GM23248 (cell line): ENCODE measurements at regions not wholly inside any gene's neighbourhood (a gene's known extent, or its start where the extent isn't known, plus 50 kb on each side); places are given as distances from the start of the nearest gene placed in this dataset.
"Not testable (repeated sequence)": the region's sequence is repeated elsewhere in the genome, so short reads cannot be mapped to it uniquely, and the experiment has no call there.

Experiments
- DNase-seq: peaks from one replicate; pipeline ENCODE4 v3.0.0-alpha.2; 2015
- H2AFZ ChIP-seq: fragments of 200-600 bp; sonication (generic); 2 replicates; pipeline ENCODE4 v1.6.1; 2016; ENCODE audit warnings: antibody characterized with exemption
- H3F3A ChIP-seq: fragments of 200-600 bp; sonication (generic); 2 replicates; pipeline ENCODE4 v1.6.1; 2016; ENCODE audit warnings: mild to moderate bottlenecking, antibody characterized with exemption, mixed run types; ENCODE audit not compliant: insufficient read depth
- H3K27ac ChIP-seq: fragments of 200-600 bp; sonication (generic); 2 replicates; pipeline ENCODE4 v1.5.1; 2016; ENCODE audit warnings: mild to moderate bottlenecking
- H3K27me3 ChIP-seq: fragments of 200-600 bp; sonication (generic); replicated peaks from 2 replicates; pipeline ENCODE4 v1.6.1; 2016; ENCODE audit warnings: mild to moderate bottlenecking; ENCODE audit not compliant: insufficient read depth
- H3K36me3 ChIP-seq: fragments of 200-600 bp; sonication (generic); 2 replicates; pipeline ENCODE4 v1.6.1; 2016; ENCODE audit warnings: low read depth, mild to moderate bottlenecking
- H3K4me1 ChIP-seq: fragments of 200-600 bp; sonication (generic); 2 replicates; pipeline ENCODE4 v1.6.1; 2016; ENCODE audit warnings: mild to moderate bottlenecking; ENCODE audit not compliant: insufficient read depth
- H3K4me2 ChIP-seq: fragments of 200-600 bp; sonication (generic); one replicate; pipeline ENCODE4 v1.6.1; 2016; ENCODE audit warnings: mild to moderate bottlenecking; ENCODE audit not compliant: unreplicated experiment
- H3K4me3 ChIP-seq: fragments of 200-600 bp; sonication (generic); 2 replicates; pipeline ENCODE4 v1.5.1; 2016; ENCODE audit warnings: mild to moderate bottlenecking
- H3K79me2 ChIP-seq: fragments of 200-600 bp; sonication (generic); 2 replicates; pipeline ENCODE4 v1.6.1; 2016; ENCODE audit warnings: mild to moderate bottlenecking; ENCODE audit not compliant: insufficient read depth
- H3K9ac ChIP-seq: fragments of 200-600 bp; sonication (generic); 2 replicates; pipeline ENCODE4 v1.6.1; 2016; ENCODE audit warnings: mild to moderate bottlenecking
- H3K9me2 ChIP-seq: fragments of 200-600 bp; sonication (generic); 2 replicates; pipeline ENCODE4 v1.6.1; 2016; ENCODE audit warnings: mixed run types, mild to moderate bottlenecking, moderate library complexity; ENCODE audit not compliant: insufficient read depth
- H3K9me3 ChIP-seq: fragments of 200-600 bp; sonication (generic); one replicate; pipeline ENCODE4 v1.6.1; 2017; ENCODE audit warnings: low read depth
- H4K20me1 ChIP-seq: fragments of 200-600 bp; sonication (generic); 2 replicates; pipeline ENCODE4 v1.6.0; 2016; ENCODE audit not compliant: insufficient read depth
- WGBS, 2 experiments: methylation state at CpG; one replicate each; pipeline ENCODE4 v1.1.6; 2015 to 2017; ENCODE audit warnings: low lambda C conversion rate in 2 of 2, low coverage in 1 of 2; ENCODE audit errors: missing lambda C conversion rate in 2 of 2; 5-methylcytosine and 5-hydroxymethylcytosine counted together
- in situ Hi-C: fragments of 300-500 bp; cut with MboI; formaldehyde crosslinking; loops from 2 replicates; pipeline ENCODE4 v1.15.0; 2020

DNA sequence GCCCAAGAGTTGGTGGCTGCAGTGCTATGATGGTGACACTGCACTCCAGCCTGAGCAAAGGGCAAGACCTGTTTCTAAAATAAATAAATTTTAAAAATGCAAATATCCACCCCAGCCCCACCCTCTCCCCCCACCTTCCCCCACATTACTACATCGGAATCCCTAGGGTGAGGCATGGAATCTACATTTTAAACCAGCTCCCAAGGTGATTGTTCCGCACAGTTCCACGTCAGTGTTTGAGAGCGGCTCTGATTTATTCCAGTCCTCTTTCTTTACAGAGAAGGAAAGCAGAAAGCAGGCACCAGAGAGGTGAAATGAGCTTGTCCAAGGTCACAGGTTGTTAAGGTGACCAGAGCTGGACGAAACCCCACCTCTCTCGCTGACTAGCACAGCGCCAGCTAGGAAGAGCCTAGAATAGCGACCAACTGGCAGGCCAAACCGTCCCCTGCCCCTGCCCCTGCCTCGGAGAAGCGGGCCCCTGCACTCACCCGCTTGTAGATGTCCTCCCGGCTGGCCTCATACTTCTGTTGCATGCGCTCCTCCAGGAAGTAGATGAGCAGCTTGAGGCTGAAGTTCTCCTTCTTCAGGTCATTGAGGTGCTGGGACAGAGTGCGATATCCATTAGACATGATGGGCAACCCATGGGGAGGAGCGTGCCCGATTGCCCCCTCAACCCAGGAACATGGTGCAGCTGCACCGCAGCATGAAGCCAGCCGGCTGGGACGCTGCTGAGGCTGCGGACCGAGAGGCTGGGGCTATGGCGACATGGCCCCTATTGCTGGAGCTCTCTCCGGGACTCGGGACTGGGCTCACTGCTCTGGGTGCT lies 103.7 kb upstream of the NBPF26 start:
- H3F3A ChIP-seq, H3K4me3 ChIP-seq, DNase-seq, H3K79me2 ChIP-seq, H3K27ac ChIP-seq, H3K9me3 ChIP-seq, H3K9me2 ChIP-seq, H3K4me2 ChIP-seq, H3K27me3 ChIP-seq, in situ Hi-C loops, H3K9ac ChIP-seq, H3K4me1 ChIP-seq, H2AFZ ChIP-seq, H4K20me1 ChIP-seq, H3K36me3 ChIP-seq: not testable (repeated sequence)
- WGBS, 2 experiments, result no CpG with 5 or more reads among the region's 25 CpGs

DNA sequence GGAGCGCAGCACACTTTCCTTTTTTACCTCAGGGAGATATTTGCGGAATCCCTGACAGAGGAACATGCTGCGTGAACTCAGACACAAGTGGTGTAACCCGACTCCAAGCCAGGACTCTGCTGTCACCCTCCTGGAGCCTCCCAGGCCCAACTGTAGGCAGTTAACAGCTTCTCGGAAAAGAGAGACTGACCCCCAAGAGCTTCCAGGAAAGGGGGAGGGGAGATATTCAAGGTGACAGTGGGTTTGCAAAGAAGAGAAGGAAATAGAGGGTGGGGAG lies 103.1 kb upstream of the NBPF26 start:
- DNase-seq, H3K4me1 ChIP-seq, H2AFZ ChIP-seq, H3K9me3 ChIP-seq, H3K9me2 ChIP-seq, H3K9ac ChIP-seq, H3F3A ChIP-seq, H3K4me2 ChIP-seq, H3K79me2 ChIP-seq, in situ Hi-C loops, H3K36me3 ChIP-seq, H3K27ac ChIP-seq, H4K20me1 ChIP-seq, H3K27me3 ChIP-seq, H3K4me3 ChIP-seq: not testable (repeated sequence)
- no CpG with 5 or more reads among the region's 5 CpGs for WGBS, 2 experiments

DNA sequence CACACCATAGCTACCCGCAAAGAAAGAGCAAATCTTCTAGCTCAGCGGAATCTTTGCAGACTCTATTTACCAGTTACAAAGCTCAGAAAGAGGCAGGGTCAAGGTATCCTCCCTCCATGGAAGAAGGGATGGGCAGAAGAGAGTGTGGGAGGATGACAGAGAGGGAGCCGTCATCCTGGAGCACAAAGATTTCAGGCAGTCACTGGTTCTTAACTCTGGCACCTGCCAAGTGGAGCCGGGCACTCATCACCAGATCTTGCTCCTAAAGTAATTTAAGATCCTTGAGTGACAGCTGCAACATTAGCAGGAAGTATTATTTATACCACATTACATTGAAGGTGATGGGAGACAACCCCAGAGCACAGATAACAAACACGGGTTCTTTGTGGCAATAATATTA lies 102.5 kb upstream of the NBPF26 start:
- H3K9ac ChIP-seq, H3F3A ChIP-seq, DNase-seq, H3K4me3 ChIP-seq, H3K79me2 ChIP-seq, H4K20me1 ChIP-seq, in situ Hi-C loops, H3K27ac ChIP-seq, H3K4me2 ChIP-seq, H2AFZ ChIP-seq, H3K27me3 ChIP-seq, H3K4me1 ChIP-seq, H3K9me3 ChIP-seq, H3K9me2 ChIP-seq, H3K36me3 ChIP-seq: not testable (repeated sequence)
- no CpG with 5 or more reads among the region's 5 CpGs for WGBS, 2 experiments

DNA sequence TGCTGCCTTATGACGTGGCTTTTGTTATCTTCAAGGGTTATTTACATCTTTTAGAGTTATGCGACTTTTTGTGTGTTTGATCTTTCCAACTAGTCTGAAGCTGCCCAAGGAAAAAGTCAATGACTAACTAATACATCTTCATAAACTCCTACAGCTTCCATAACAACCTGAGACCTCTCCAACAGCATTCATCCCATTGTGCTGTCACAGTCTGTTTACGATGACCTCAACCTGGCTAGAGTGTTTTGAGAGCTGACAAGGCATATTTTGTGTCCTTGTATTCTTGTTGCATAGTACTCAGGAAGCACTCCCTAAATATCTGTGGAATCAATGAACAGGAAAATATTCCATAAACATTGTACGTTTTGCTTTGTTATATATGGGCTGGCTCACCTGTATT lies 100.2 kb upstream of the NBPF26 start:
- H3K4me1 ChIP-seq, H3K9ac ChIP-seq, H3K4me2 ChIP-seq, H2AFZ ChIP-seq, H3K79me2 ChIP-seq, H3K36me3 ChIP-seq, H3K27me3 ChIP-seq, in situ Hi-C loops, DNase-seq, H3K9me3 ChIP-seq, H3K27ac ChIP-seq, H3K4me3 ChIP-seq, H3K9me2 ChIP-seq, H3F3A ChIP-seq, H4K20me1 ChIP-seq: not testable (repeated sequence)
- no CpG with 5 or more reads among the region's 4 CpGs for WGBS, 2 experiments

DNA sequence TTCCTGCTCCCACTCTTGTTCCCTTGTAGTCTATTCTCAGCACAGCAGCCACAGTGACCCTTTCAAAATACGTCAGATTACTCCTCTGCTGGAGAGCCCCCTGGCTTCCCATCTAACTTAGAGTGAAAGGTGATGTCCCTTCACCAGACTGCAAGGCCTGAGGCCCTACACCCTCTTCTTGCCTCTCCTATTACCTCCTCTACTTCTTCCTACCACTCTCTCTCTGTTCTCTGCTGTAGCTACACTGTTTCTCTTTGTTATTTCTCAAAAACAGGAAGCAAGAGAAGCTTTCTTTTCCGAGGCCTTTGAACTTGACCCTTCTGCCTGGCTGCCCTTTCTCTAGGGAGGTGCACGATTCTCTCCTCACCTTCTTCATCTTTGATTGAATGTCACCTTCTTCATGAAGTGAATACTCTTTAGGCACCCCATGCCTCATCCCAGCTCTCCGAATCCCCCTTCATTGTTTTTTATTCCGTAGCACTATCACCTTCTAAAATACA lies 99.1 kb upstream of the NBPF26 start:
- in situ Hi-C loops, DNase-seq, H3K9me3 ChIP-seq, H3K36me3 ChIP-seq, H3F3A ChIP-seq, H3K4me2 ChIP-seq, H3K9ac ChIP-seq, H3K4me3 ChIP-seq, H3K4me1 ChIP-seq, H3K27ac ChIP-seq, H3K27me3 ChIP-seq, H2AFZ ChIP-seq, H3K79me2 ChIP-seq, H4K20me1 ChIP-seq, H3K9me2 ChIP-seq: not testable (repeated sequence)
- 45 to 50% methylated on average over 2 of the region's 5 CpGs for WGBS, 2 experiments

DNA sequence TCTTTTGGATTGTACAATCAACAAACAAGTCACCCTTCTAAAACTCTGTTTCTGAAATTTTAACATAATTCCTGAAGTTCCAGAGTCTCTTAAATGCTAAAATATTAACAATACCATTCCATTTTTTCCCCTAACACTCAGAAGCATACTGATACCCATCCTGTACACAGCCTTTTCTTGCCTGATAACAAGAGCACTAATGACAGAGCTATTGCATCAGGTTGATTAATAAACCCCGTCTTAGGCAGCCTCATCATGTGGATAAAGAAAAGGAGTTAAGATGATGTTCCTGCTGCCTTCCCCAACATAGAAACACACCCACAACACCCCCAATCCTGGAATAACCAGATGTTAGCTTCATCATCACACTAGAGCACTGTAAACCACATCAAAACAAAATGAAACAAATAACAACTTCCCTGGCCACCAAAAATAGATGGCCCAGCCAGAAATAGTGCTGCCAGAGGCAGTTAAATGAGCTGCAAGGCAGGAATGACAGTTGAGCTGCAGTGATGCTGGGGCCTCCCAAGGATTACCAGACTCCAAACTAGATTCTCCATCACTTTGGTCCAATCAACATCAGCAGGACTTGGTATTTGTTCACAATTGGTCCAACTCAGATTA lies 93.8 kb upstream of the NBPF26 start:
- H3K27ac ChIP-seq, H2AFZ ChIP-seq, H3K4me2 ChIP-seq, H3K9me3 ChIP-seq, in situ Hi-C loops, H3K9ac ChIP-seq, H3K27me3 ChIP-seq, H3F3A ChIP-seq, DNase-seq, H3K4me3 ChIP-seq, H3K4me1 ChIP-seq, H3K9me2 ChIP-seq, H3K79me2 ChIP-seq, H4K20me1 ChIP-seq, H3K36me3 ChIP-seq: not testable (repeated sequence)
- WGBS, 2 experiments, result no CpG with 5 or more reads among the region's 1 CpG

DNA sequence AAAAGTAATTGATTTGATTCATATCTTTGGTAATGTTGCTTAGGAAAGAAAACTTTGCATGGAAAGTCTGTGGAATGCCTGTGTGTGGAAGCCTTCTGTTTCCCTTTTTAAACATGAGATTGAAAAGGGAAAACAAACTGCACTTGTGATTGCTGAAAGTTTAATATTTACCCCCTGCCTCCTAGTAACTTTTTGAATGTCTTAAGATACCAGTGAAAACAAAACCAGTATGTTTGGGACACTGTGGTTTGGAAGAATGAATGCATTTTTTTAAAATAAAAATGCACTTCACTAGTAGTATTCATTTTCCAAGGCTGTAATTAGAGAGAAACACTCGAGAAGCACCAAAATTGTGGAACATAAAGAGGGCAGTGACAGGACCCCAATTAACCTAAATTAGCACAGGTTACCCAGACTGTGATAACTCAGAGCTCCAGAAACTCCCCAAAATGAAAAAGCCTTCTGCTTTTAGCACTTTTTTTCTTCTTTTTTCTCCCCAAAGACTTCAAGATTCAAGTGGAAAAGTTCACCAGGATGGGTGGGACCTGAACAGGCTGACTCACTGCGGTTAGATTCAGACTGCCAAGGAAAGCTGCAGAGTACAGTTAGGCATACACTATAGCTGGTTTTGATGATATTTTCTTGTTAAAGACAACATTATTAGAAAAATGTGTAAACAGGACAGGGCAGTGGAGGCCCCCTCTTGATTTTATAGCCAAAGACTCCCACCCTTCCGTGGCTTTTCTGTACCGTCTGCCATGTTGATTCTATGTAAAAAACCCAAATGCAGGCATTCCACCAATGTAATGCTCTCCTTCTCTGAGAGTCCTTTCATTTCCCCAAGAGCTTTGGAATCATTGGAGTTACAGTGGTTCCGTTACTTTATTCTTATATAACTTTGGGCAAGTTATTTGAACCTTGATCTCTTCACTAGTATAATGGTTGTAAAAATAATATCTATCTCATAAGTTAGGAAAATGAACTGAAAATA lies 88.6 kb upstream of the NBPF26 start:
- H3K27me3 ChIP-seq, H3K27ac ChIP-seq, H3K4me1 ChIP-seq, H3K9ac ChIP-seq, H3K79me2 ChIP-seq, in situ Hi-C loops, DNase-seq, H3K36me3 ChIP-seq, H2AFZ ChIP-seq, H3F3A ChIP-seq, H4K20me1 ChIP-seq, H3K9me2 ChIP-seq, H3K9me3 ChIP-seq, H3K4me3 ChIP-seq, H3K4me2 ChIP-seq: not testable (repeated sequence)
- WGBS, 2 experiments, result no CpG with 5 or more reads among the region's 5 CpGs
